Activated CD4-positive, alpha-beta memory T cell treated with anti-CD3 and anti-CD28 coated beads for 36 hours (primary cell): ENCODE measurements at regions not wholly inside any gene's neighbourhood (a gene's known extent, or its start where the extent isn't known, plus 50 kb on each side); places are given as distances from the start of the nearest gene placed in this dataset.

Source experiments
- CTCF ChIA-PET: fragments of 350-600 bp; sonication (Branson Sonifier 250); formaldehyde crosslinking; loops from one replicate; lab custom pipeline; 2021; ENCODE audit warnings: antibody characterized with exemption, inconsistent platforms; lab: Charles Lee
- POLR2A ChIA-PET: fragments of 350-600 bp; sonication (Branson Sonifier 250); formaldehyde crosslinking; loops from one replicate; lab custom pipeline; 2021; ENCODE audit warnings: antibody characterized with exemption; lab: Charles Lee
- DNase-seq: peaks from one replicate; pipeline ENCODE4 v3.0.0-alpha.2; 2020
- H3K27ac Mint-ChIP-seq: one replicate; pipeline ENCODE4 v1.8.0; 2021; ENCODE audit warnings: mixed read lengths
- H3K27me3 Mint-ChIP-seq: one replicate; pipeline ENCODE4 v1.8.0; 2021; ENCODE audit warnings: mixed read lengths
- H3K36me3 Mint-ChIP-seq: one replicate; pipeline ENCODE4 v1.8.0; 2021; ENCODE audit warnings: mixed read lengths
- H3K4me1 Mint-ChIP-seq: one replicate; pipeline ENCODE4 v1.8.0; 2021; ENCODE audit warnings: low read depth, mixed read lengths
- H3K4me3 Mint-ChIP-seq: one replicate; pipeline ENCODE4 v1.8.0; 2021; ENCODE audit warnings: mild to moderate bottlenecking, mixed read lengths
- H3K9me3 Mint-ChIP-seq: one replicate; pipeline ENCODE4 v1.8.0; 2021; ENCODE audit warnings: mixed read lengths
- intact Hi-C: fragments of 100-400 bp; cut with micrococcal nuclease; formaldehyde crosslinking; loops from one replicate; pipeline ENCODE4 v1.15.1; 2023

GRCh38 chr10:117699436-117700075 is 157.0 kb downstream of the EMX2 start:
- Mint-ChIP-seq H3K36me3 (no peaks in the 10 kb centered on the region), H3K9me3 (no peaks in the 10 kb centered on the region), H3K4me1 (no peaks in the 10 kb centered on the region), H3K27me3 (peaks cover 3% of the 10 kb centered on the region), H3K4me3 (no peak overlapping the region), H3K27ac (no peak overlapping the region)
- POLR2A ChIA-PET = no interaction called here
- intact Hi-C loops = no loop called here
- CTCF ChIA-PET = no interaction called here
- DNase-seq = no peak

DNA sequence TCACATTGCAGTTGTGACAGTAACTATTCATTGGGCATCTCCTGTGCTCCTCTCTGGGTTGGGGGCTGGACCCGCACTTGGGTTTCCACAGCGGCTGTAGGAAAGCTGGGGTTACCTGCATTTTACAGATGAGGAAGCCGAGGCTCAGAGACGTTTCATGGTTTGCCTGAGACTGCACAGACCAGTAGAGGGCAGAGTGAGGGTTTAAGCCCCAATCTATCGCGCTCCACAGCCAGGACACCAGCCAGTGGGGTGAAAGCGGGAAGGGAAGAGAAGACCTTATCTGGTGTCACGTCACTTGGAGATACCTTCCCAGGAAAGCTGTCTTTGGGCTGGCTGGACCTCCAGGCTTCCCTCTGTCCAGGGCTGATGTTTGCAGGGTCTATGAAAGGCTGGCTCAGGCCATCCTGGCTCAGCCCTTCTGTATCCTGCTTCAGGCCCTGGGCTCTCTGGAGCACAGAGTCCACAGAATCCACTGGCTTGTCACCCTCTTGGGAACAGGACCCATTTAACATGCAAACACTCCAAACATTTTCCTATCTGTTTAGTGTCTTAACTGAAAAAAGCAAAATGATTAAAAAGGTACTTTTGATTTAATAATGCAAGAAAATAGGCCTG is 167.7 kb downstream of the EMX2 start:
- no peak for DNase-seq
- intact Hi-C loops = no loop called here
- Mint-ChIP-seq H3K4me1 (no peaks in the 10 kb centered on the region), H3K27ac (no peak overlapping the region), H3K36me3 (no peaks in the 10 kb centered on the region), H3K4me3 (no peak overlapping the region), H3K9me3 (no peaks in the 10 kb centered on the region), H3K27me3 (peaks cover 5% of the 10 kb centered on the region)
- POLR2A ChIA-PET = no interaction called here
- CTCF ChIA-PET = no interaction called here

DNA sequence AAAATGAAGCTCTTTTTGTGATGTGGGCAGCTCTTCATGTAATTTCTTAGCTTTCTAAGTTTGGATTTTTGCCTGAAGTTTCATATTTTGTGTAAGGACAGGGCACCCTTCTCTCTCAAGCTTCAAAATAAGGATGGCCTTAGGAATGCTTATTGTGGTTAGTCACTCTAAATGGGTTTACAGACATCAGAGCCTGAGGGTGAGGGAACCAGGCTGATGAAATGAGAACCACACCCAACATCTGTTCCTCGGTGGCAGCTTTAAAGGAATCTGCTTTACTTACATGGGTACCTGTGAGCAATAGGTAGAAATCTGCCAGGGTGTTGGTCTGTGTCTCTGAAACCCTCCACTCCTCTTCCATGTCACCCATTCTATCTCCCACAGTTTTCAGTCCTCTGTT is 174.3 kb downstream of the EMX2 start:
- Mint-ChIP-seq H3K27ac (no peak overlapping the region), H3K4me1 (no peaks in the 10 kb centered on the region), H3K27me3 (peaks cover 14% of the 10 kb centered on the region), H3K9me3 (no peaks in the 10 kb centered on the region), H3K36me3 (no peaks in the 10 kb centered on the region), H3K4me3 (no peak overlapping the region)
- intact Hi-C loops = no loop called here
- CTCF ChIA-PET = interaction anchor here (0.6 kb wide), 1 partner anchor 17 kb away, joined by 3 read pairs; no protein-coding TSS in a partner anchor
- POLR2A ChIA-PET = no interaction called here
- DNase-seq = no peak

GRCh38 chr10:117718986-117719920 is 176.7 kb downstream of the EMX2 start:
- no peaks in the 10 kb centered on the region for H3K9me3 Mint-ChIP-seq
- no peak for DNase-seq
- intact Hi-C loops = no loop called here
- H3K36me3 Mint-ChIP-seq = no peaks in the 10 kb centered on the region
- POLR2A ChIA-PET = no interaction called here
- CTCF ChIA-PET = no interaction called here
- H3K4me1 Mint-ChIP-seq = no peaks in the 10 kb centered on the region
- no peak overlapping the region for H3K4me3 Mint-ChIP-seq
- H3K27me3 Mint-ChIP-seq = peaks cover 10% of the 10 kb centered on the region
- H3K27ac Mint-ChIP-seq = no peak overlapping the region

DNA sequence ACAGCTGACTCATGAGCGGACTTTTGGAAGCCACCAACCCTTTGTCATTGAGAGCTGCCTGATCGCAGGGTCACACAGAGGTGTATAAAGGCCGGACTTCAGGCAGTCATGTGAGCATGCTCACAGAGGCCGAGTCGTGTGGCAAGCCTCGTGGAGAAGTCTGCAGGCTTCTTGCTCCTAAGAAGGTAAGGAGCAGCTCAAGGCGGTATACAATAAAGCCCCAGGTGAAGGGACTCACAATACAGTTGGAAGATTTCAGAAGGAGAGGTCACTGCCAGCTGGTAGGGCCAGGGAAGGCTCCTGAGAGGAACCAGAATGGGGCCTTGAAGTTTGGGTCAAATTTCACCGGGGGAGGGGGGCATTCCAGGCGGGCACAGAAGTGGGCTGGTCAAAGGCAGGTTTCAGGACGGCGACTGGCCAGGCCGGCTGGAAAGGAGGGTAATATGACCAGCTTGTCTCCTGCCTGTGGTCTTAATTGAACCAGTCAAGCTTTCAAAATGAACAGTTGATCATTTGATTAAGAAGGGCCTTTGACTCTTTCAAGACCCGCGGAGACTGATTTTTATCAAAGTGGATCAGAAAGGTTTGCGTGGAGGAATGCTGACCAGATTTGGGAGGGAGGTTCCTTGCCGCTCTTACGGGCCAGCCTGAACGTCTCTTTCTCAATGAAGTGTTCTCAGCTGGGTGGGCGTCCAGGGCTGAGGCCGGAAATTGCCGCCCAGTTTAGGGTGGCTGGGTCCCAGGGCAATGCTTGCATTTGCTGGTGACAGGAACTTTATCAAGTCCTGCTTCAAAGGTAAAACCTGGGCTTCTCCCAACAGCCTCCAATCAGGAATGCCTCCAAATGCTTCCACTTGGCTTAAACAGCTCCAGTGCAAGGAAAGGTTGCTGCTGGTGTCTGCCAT is 178.6 kb downstream of the EMX2 start:
- DNase-seq = no peak
- intact Hi-C loops = no loop called here

GRCh38 chr10:117721873-117722272 is 179.3 kb downstream of the EMX2 start:
- intact Hi-C loops = no loop called here

More for the DNA sequence above, 178.6 kb downstream of the EMX2 start:
- H3K36me3 Mint-ChIP-seq = no peaks in the 10 kb centered on the region
- no peak overlapping the region for H3K27ac Mint-ChIP-seq
- H3K4me3 Mint-ChIP-seq = no peak overlapping the region
- H3K4me1 Mint-ChIP-seq = no peaks in the 10 kb centered on the region
- ChIA-PET CTCF (no interaction called here), POLR2A (no interaction called here)
- no peaks in the 10 kb centered on the region for H3K9me3 Mint-ChIP-seq
- H3K27me3 Mint-ChIP-seq = peaks cover 11% of the 10 kb centered on the region

GRCh38 chr10:117723343-117723742 is 180.8 kb downstream of the EMX2 start:
- Mint-ChIP-seq H3K27ac (no peak overlapping the region), H3K27me3 (peaks cover 13% of the 10 kb centered on the region), H3K4me3 (no peak overlapping the region), H3K4me1 (no peaks in the 10 kb centered on the region), H3K9me3 (no peaks in the 10 kb centered on the region), H3K36me3 (no peaks in the 10 kb centered on the region)
- POLR2A ChIA-PET = no interaction called here
- no peak for DNase-seq
- CTCF ChIA-PET = no interaction called here
- intact Hi-C loops = no loop called here

More at GRCh38 chr10:117721873-117722272, 179.3 kb downstream of the EMX2 start:
- Mint-ChIP-seq H3K4me3 (no peak overlapping the region), H3K4me1 (no peaks in the 10 kb centered on the region), H3K27ac (no peak overlapping the region), H3K36me3 (no peaks in the 10 kb centered on the region), H3K9me3 (no peaks in the 10 kb centered on the region), H3K27me3 (peaks cover 11% of the 10 kb centered on the region)
- CTCF ChIA-PET = no interaction called here
- no peak for DNase-seq
- POLR2A ChIA-PET = no interaction called here

GRCh38 chr10:117725993-117726392 is 183.4 kb downstream of the EMX2 start:
- POLR2A ChIA-PET = no interaction called here
- no peaks in the 10 kb centered on the region for H3K36me3 Mint-ChIP-seq
- peaks cover 13% of the 10 kb centered on the region for H3K27me3 Mint-ChIP-seq
- no peaks in the 10 kb centered on the region for H3K4me1 Mint-ChIP-seq
- H3K27ac Mint-ChIP-seq = no peak overlapping the region
- H3K9me3 Mint-ChIP-seq = no peaks in the 10 kb centered on the region
- no peak for DNase-seq
- intact Hi-C loops = no loop called here
- H3K4me3 Mint-ChIP-seq = no peak overlapping the region
- CTCF ChIA-PET = no interaction called here

GRCh38 chr10:117726596-117727295 is 184.2 kb downstream of the EMX2 start:
- Mint-ChIP-seq H3K27me3 (peaks cover 12% of the 10 kb centered on the region), H3K27ac (no peak overlapping the region), H3K4me3 (no peak overlapping the region), H3K36me3 (no peaks in the 10 kb centered on the region), H3K4me1 (no peaks in the 10 kb centered on the region), H3K9me3 (no peaks in the 10 kb centered on the region)
- intact Hi-C loops = no loop called here
- ChIA-PET POLR2A (no interaction called here), CTCF (no interaction called here)
- DNase-seq = no peak

GRCh38 chr10:117727421-117727820 is 184.9 kb downstream of the EMX2 start:
- Mint-ChIP-seq H3K27me3 (peaks cover 17% of the 10 kb centered on the region), H3K27ac (no peak overlapping the region), H3K4me3 (no peak overlapping the region), H3K9me3 (no peaks in the 10 kb centered on the region), H3K36me3 (no peaks in the 10 kb centered on the region), H3K4me1 (no peaks in the 10 kb centered on the region)
- intact Hi-C loops = no loop called here
- CTCF ChIA-PET = no interaction called here
- POLR2A ChIA-PET = no interaction called here
- DNase-seq = no peak

- CTCF ChIA-PET = no interaction called here
- no peak for DNase-seq
- POLR2A ChIA-PET = no interaction called here
- Mint-ChIP-seq H3K27me3 (peaks cover 18% of the 10 kb centered on the region), H3K36me3 (no peaks in the 10 kb centered on the region), H3K4me3 (no peak overlapping the region), H3K9me3 (no peaks in the 10 kb centered on the region), H3K27ac (no peak overlapping the region), H3K4me1 (no peaks in the 10 kb centered on the region)
- intact Hi-C loops = no loop called here
Observed at GRCh38 chr10:117728087-117728486, 185.5 kb downstream of the EMX2 start.
